HCT116 (cell line): ENCODE measurements at regions not wholly inside any gene's neighbourhood (a gene's known extent, or its start where the extent isn't known, plus 50 kb on each side); places are given as distances from the start of the nearest gene placed in this dataset.

ENCODE experiments used
- ATAC-seq: fragments of 200-7000 bp; cut with Tn5 transposase; 2 replicates; pipeline ENCODE4 v1.9.1; 2020; ENCODE audit warnings: mild to moderate bottlenecking, moderate library complexity
- BruUV-seq: library from RNA; stranded (reverse); fragments of 400-500 nt; replicated peaks from 2 replicates; lab custom pipeline; 2021; lab: Mats Ljungman, UMichigan
- CTCF ChIA-PET: fragments of 300-600 bp; sonication (Branson Sonifier 250); formaldehyde crosslinking; loops from one replicate; lab custom pipeline; 2021; ENCODE audit warnings: antibody characterized with exemption; lab: Charles Lee
- POLR2A ChIA-PET: fragments of 300-600, 350-600 bp; sonication (Branson Sonifier 250); formaldehyde crosslinking; loops from one replicate; lab custom pipeline; 2021; ENCODE audit warnings: antibody characterized with exemption; lab: Charles Lee
- RAD21 ChIA-PET, 2 experiments: fragments of 300-600 bp; sonication (Branson Sonifier 250); formaldehyde crosslinking; loops; one replicate each; lab custom pipeline; 2023; ENCODE audit warnings: low total read pairs in 2 of 2; ENCODE audit not compliant: uncharacterized antibody in 2 of 2, unreplicated experiment in 2 of 2, low non-redundant PET in 1 of 2; lab: Charles Lee
- DNase-seq: peaks from one replicate; pipeline ENCODE4 v3.0.0-alpha.2; 2010; ENCODE audit warnings: low read depth, low spot score
- H2AFZ ChIP-seq: fragments of 200-600 bp; shearing (Covaris generic), sonication (generic); 2 replicates; pipeline ENCODE4 v1.6.1; 2017; ENCODE audit warnings: low read depth, mixed run types, mixed read lengths, antibody characterized with exemption, low read length; ENCODE audit not compliant: poor library complexity, severe bottlenecking
- H3K27ac ChIP-seq: 2 replicates; pipeline ENCODE4 v1.5.1; 2012; ENCODE audit warnings: low read depth, low read length
- H3K27me3 ChIP-seq: fragments of 200-600 bp; sonication (generic); 2 replicates; pipeline ENCODE4 v1.6.1; 2016; ENCODE audit warnings: mixed run types, low read length, mixed read lengths; ENCODE audit not compliant: insufficient read depth
- H3K36me3 ChIP-seq, 2 experiments: fragments of 200-500 bp in 1 of 2; fragments of 200-600 bp in 1 of 2; sonication (Bioruptor generic) in 1 of 2; sonication (generic) in 1 of 2; 2 replicates each; pipeline versions ENCODE4 v1.5.1 to v1.6.1; 2014 to 2016; ENCODE audit warnings: low read length in 2 of 2, inconsistent platforms in 1 of 2, mixed read lengths in 1 of 2, mixed run types in 1 of 2; ENCODE audit not compliant: insufficient read depth in 2 of 2, control insufficient read depth in 1 of 2
- H3K4me1 ChIP-seq, 2 experiments: fragments of 200-600 bp in 1 of 2; sonication (generic) in 1 of 2; 2 replicates each; pipeline versions ENCODE4 v1.5.1 to v1.6.1; 2012 to 2017; ENCODE audit warnings: low read length in 2 of 2, inconsistent platforms in 1 of 2, mild to moderate bottlenecking in 1 of 2, mixed read lengths in 1 of 2, mixed run types in 1 of 2, moderate library complexity in 1 of 2; ENCODE audit not compliant: insufficient read depth in 2 of 2, control insufficient read depth in 1 of 2
- H3K4me2 ChIP-seq: fragments of 200-600 bp; sonication (generic); 2 replicates; pipeline ENCODE4 v1.6.1; 2017; ENCODE audit warnings: mixed run types, low read length, mixed read lengths
- H3K4me3 ChIP-seq, 2 experiments: fragments of 200-600 bp in 1 of 2; sonication (generic) in 1 of 2; replicated peaks in 1 of 2; 2 replicates each; pipeline ENCODE4 v1.5.1; 2011 to 2016; ENCODE audit warnings: low read length in 2 of 2, control low read depth in 1 of 2, low read depth in 1 of 2, mild to moderate bottlenecking in 1 of 2, mixed read lengths in 1 of 2, mixed run types in 1 of 2
- H3K79me2 ChIP-seq: fragments of 200-600 bp; sonication (generic); 2 replicates; pipeline ENCODE4 v1.6.1; 2017; ENCODE audit warnings: mild to moderate bottlenecking, mixed run types, low read length, moderate library complexity, mixed read lengths; ENCODE audit not compliant: insufficient read depth
- H3K9ac ChIP-seq: fragments of 200-600 bp; sonication (generic); 2 replicates; pipeline ENCODE4 v1.6.1; 2016; ENCODE audit warnings: low read length, mixed read lengths
- H3K9me2 ChIP-seq: fragments of 200-600 bp; sonication (generic), shearing (Covaris generic); 2 replicates; pipeline ENCODE4 v1.6.1; 2017; ENCODE audit warnings: mixed run types, mild to moderate bottlenecking, moderate library complexity; ENCODE audit not compliant: insufficient read depth
- H3K9me3 ChIP-seq, 2 experiments: fragments of 200-500 bp in 1 of 2; fragments of 200-600 bp in 1 of 2; sonication (Bioruptor generic) in 1 of 2; sonication (generic) in 1 of 2; 2 replicates each; pipeline ENCODE4 v1.6.1; 2014 to 2017; ENCODE audit warnings: low read length in 2 of 2, mixed read lengths in 2 of 2, inconsistent platforms in 1 of 2, low read depth in 1 of 2, mild to moderate bottlenecking in 1 of 2, mixed run types in 1 of 2, moderate library complexity in 1 of 2; ENCODE audit not compliant: control insufficient read depth in 1 of 2, insufficient read depth in 1 of 2
- H4K20me1 ChIP-seq: fragments of 200-600 bp; sonication (generic), shearing (Covaris generic); 2 replicates; pipeline ENCODE4 v1.6.1; 2017; ENCODE audit warnings: mixed run types, mild to moderate bottlenecking, moderate library complexity; ENCODE audit not compliant: insufficient read depth
- CBX3 ChIP-seq: IDR thresholded peaks from 2 replicates; pipeline ENCODE4 v1.6.1; 2012; ENCODE audit warnings: low read depth
- CEBPB ChIP-seq: IDR thresholded peaks from 2 replicates; pipeline ENCODE4 v1.6.1; 2012; ENCODE audit warnings: low read depth
- EGR1 ChIP-seq: IDR thresholded peaks from 2 replicates; pipeline ENCODE4 v1.6.1; 2012; ENCODE audit warnings: low read depth
- ELF1 ChIP-seq: IDR thresholded peaks from 2 replicates; pipeline ENCODE4 v1.6.1; 2012; ENCODE audit warnings: low read depth, borderline replicate concordance
- EZH2 ChIP-seq: fragments of 200-600 bp; sonication (generic); IDR thresholded peaks from 2 replicates; pipeline ENCODE4 v1.6.1; 2017; ENCODE audit warnings: antibody characterized with exemption, mixed run types
- EZH2phosphoT487 ChIP-seq: fragments of 200-600 bp; IDR thresholded peaks from 2 replicates; pipeline ENCODE4 v1.6.1; 2018; ENCODE audit warnings: antibody characterized with exemption, borderline replicate concordance
- FOSL1 ChIP-seq: IDR thresholded peaks from 2 replicates; pipeline ENCODE4 v1.6.1; 2012; ENCODE audit warnings: low read depth
- POLR2A ChIP-seq: IDR thresholded peaks from 2 replicates; pipeline ENCODE4 v1.7.0; 2011; ENCODE audit warnings: borderline replicate concordance; ENCODE audit not compliant: insufficient read depth, insufficient read length; ENCODE audit errors: extremely low read depth
- SIN3A ChIP-seq: IDR thresholded peaks from 2 replicates; pipeline ENCODE4 v1.6.1; 2012; ENCODE audit warnings: low read depth
- SP1 ChIP-seq: IDR thresholded peaks from 2 replicates; pipeline ENCODE4 v1.6.1; 2012; ENCODE audit warnings: low read depth
- SRF ChIP-seq: IDR thresholded peaks from 2 replicates; pipeline ENCODE4 v1.6.1; 2012; ENCODE audit warnings: low read depth
- TCF7L2 ChIP-seq: IDR thresholded peaks from 2 replicates; pipeline ENCODE4 v1.7.0; 2011; ENCODE audit warnings: borderline replicate concordance, inconsistent platforms; ENCODE audit not compliant: insufficient read depth, insufficient read length; ENCODE audit errors: extremely low read depth
- YY1 ChIP-seq: IDR thresholded peaks from 2 replicates; pipeline ENCODE4 v1.6.1; 2011; ENCODE audit warnings: low read length, low read depth, moderate library complexity, mild to moderate bottlenecking; ENCODE audit not compliant: insufficient replicate concordance; ENCODE audit errors: extremely low read depth
- intact Hi-C: fragments of 100-400 bp; cut with micrococcal nuclease; formaldehyde crosslinking; loops from 2 replicates; pipeline ENCODE4 v1.10.0; 2022
- TF ChIP-seq, protein P1 (sequence below): IDR thresholded peaks from 2 replicates; pipeline ENCODE4 v1.6.1; 2012
- TF ChIP-seq, protein P2 (sequence below): IDR thresholded peaks from 2 replicates; pipeline ENCODE4 v1.6.1; 2012; ENCODE audit warnings: low read depth

DNA sequence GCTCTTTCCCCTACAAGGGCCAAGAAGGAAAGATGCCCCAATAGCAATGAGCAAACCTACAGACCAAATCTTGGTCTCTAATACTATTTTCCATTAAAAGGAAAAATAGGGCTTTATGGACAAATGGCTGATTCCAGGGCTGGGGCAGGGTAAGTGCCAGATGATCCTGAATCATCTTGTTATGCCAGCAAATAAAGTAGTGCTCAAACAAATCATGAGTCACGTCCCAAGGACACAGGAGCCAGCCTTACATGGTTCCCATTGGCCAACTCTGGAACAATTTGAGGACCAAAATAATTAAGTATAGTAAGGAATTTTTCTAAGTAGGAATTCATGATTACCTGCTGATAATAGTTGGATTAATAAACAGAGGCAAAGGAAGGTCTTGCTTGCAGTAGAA lies 53.2 kb upstream of the NKX2-4 start:
- CTCF ChIA-PET, result no interaction called here
- Histone ChIP-seq H3K4me1 (no peaks in the 10 kb centered on the region), H3K27ac (no peak overlapping the region), H3K4me3 (no peak overlapping the region), H3K4me2 (no peak overlapping the region), H3K9ac (no peak overlapping the region), H3K9me3 (no peaks in the 10 kb centered on the region), H2AFZ (no peak overlapping the region), H3K79me2 (no peaks in the 10 kb centered on the region), H3K27me3 (no peaks in the 10 kb centered on the region), H3K36me3 (no peaks in the 10 kb centered on the region), H3K9me2 (no peaks in the 10 kb centered on the region), H4K20me1 (no peaks in the 10 kb centered on the region)
- RAD21 ChIA-PET, result no interaction called here
- TF ChIP-seq SRF, result no peak
- no peak for TF ChIP-seq POLR2A
- TF ChIP-seq, protein P1, sequence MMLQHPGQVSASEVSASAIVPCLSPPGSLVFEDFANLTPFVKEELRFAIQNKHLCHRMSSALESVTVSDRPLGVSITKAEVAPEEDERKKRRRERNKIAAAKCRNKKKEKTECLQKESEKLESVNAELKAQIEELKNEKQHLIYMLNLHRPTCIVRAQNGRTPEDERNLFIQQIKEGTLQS, result no peak
- no peak for TF ChIP-seq EZH2
- TF ChIP-seq ELF1, result no peak
- TF ChIP-seq CEBPB, result no peak
- TF ChIP-seq EGR1, result no peak
- TF ChIP-seq SP1, result no peak
- TF ChIP-seq FOSL1, result no peak
- no peak for TF ChIP-seq YY1
- no peak for TF ChIP-seq CBX3
- TF ChIP-seq, protein P2, sequence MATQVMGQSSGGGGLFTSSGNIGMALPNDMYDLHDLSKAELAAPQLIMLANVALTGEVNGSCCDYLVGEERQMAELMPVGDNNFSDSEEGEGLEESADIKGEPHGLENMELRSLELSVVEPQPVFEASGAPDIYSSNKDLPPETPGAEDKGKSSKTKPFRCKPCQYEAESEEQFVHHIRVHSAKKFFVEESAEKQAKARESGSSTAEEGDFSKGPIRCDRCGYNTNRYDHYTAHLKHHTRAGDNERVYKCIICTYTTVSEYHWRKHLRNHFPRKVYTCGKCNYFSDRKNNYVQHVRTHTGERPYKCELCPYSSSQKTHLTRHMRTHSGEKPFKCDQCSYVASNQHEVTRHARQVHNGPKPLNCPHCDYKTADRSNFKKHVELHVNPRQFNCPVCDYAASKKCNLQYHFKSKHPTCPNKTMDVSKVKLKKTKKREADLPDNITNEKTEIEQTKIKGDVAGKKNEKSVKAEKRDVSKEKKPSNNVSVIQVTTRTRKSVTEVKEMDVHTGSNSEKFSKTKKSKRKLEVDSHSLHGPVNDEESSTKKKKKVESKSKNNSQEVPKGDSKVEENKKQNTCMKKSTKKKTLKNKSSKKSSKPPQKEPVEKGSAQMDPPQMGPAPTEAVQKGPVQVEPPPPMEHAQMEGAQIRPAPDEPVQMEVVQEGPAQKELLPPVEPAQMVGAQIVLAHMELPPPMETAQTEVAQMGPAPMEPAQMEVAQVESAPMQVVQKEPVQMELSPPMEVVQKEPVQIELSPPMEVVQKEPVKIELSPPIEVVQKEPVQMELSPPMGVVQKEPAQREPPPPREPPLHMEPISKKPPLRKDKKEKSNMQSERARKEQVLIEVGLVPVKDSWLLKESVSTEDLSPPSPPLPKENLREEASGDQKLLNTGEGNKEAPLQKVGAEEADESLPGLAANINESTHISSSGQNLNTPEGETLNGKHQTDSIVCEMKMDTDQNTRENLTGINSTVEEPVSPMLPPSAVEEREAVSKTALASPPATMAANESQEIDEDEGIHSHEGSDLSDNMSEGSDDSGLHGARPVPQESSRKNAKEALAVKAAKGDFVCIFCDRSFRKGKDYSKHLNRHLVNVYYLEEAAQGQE, result no peak
- no peak for TF ChIP-seq EZH2phosphoT487
- TF ChIP-seq SIN3A, result no peak
- TF ChIP-seq TCF7L2, result no peak
- intact Hi-C loops, result no loop called here
- DNase-seq (no peak), ATAC-seq (no peak)
- BruUV-seq, result no TSS peak
- POLR2A ChIA-PET, result interaction anchor here (0.6 kb wide), 1 partner anchor 28 kb away, joined by 5 read pairs; no protein-coding TSS in a partner anchor
